OCI-LY3 (cell line): ENCODE measurements at regions not wholly inside any gene's neighbourhood (a gene's known extent, or its start where the extent isn't known, plus 50 kb on each side); places are given as distances from the start of the nearest gene placed in this dataset.

ENCODE experiments used
- EZH2phosphoT487 ChIP-seq: fragments of 200-600 bp; shearing (Covaris generic); IDR thresholded peaks from 2 replicates; pipeline ENCODE4 v1.6.1; 2018; ENCODE audit warnings: antibody characterized with exemption, mixed run types, low read depth
- TF ChIP-seq, protein P1 (sequence below): fragments of 200-600, 300-600 bp; sonication (generic); IDR thresholded peaks from 2 replicates; pipeline ENCODE4 v1.5.1; 2014; ENCODE audit warnings: antibody characterized with exemption, low read length, low read depth

DNA sequence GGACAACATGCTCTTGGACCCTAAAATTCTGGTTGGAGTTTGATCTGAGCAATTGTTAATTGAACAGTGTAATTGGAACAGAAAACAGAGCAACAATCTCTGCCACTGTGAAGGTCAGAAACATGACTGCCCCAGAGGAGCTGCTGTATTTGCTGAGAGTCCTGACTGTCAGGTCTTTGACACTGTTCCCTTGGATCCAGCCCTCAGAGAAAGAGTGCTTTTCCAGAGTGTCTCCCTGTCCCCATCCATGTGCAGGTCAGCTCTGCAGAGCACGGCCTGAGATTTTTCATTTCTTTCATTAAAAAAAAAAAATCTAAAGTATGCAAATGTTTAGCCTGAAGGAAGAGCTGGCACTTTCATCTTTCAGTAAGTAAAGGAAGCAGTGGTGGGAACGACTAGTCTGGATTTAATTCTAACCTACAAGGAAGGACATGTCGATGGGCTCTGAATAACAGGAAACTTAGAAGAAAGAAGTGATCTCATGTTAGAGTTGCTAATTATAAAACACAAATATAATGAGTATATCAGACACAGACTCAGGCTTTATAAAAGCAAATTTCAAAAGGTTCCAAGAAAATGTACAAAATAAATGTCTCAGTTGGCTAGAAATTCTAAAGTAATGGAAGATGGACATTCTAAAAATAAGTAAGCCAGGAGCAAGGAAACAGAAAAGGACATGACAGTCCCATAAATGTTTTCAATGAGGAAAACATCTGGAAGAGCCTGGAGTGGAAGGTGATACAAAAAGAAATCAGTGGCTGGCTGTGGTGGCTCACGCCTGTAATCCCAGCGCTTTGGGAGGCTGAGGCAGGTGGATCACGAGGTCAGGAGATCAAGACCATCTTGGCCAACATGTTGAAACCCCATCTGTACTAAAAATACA lies 876.5 kb downstream of the EPHA4 start:
- TF ChIP-seq, protein P1, sequence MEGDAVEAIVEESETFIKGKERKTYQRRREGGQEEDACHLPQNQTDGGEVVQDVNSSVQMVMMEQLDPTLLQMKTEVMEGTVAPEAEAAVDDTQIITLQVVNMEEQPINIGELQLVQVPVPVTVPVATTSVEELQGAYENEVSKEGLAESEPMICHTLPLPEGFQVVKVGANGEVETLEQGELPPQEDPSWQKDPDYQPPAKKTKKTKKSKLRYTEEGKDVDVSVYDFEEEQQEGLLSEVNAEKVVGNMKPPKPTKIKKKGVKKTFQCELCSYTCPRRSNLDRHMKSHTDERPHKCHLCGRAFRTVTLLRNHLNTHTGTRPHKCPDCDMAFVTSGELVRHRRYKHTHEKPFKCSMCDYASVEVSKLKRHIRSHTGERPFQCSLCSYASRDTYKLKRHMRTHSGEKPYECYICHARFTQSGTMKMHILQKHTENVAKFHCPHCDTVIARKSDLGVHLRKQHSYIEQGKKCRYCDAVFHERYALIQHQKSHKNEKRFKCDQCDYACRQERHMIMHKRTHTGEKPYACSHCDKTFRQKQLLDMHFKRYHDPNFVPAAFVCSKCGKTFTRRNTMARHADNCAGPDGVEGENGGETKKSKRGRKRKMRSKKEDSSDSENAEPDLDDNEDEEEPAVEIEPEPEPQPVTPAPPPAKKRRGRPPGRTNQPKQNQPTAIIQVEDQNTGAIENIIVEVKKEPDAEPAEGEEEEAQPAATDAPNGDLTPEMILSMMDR: no peak
- TF ChIP-seq EZH2phosphoT487: no peak
